ENCODE measurements at regions not wholly inside any gene's neighbourhood (a gene's known extent, or its start where the extent isn't known, plus 50 kb on each side); places are given as distances from the start of the nearest gene placed in this dataset.
A peak's percentile ranks its signal among the peaks of the same experiment; 100 is the strongest.

DNA sequence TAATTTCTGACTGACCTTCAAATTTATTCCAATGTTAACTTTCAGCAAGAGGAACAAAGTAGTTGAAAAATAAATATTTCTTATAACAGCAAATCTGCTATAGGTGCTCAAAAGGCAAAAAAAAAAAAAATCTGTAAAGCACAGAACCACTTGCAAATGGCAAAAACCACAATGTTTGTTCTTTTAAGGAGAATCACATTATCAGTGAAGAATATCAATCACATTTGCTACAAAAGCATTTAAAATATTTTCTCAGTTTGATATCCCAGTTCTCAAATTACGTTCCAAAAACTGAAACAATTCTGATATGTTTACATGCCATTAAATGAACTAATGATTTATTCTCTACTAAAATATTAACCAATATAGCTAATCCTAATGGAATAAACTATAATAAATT lies 163.3 kb downstream of the METTL4 start:
- Histone ChIP-seq H3K4me1 (ENCODE audit: insufficient read depth, low read length) (no peaks in the 10 kb centered on the region), H3K36me3 (ENCODE audit: insufficient read depth, low read length) (no peaks in the 10 kb centered on the region), H3K27ac (ENCODE audit: low read depth, low read length) (no peak overlapping the region), H3K9me3 (ENCODE audit: control insufficient read depth in 1 of 2, low read length in 2 of 2) (no peaks in the 10 kb centered on the region), H3K27me3 (ENCODE audit: insufficient read depth, low read length) (no peaks in the 10 kb centered on the region), H3K4me3 (ENCODE audit: low read length in 2 of 2) (no peak overlapping the region)
- H3K36me3 Mint-ChIP-seq: no peaks in the 10 kb centered on the region
- no peaks in the 10 kb centered on the region for H3K9me3 Mint-ChIP-seq
- H3K27ac Mint-ChIP-seq: no peak overlapping the region
- ChIA-PET POLR2A (ENCODE audit: partially characterized antibody) (no interaction called here), CTCF (ENCODE audit: partially characterized antibody) (no interaction called here)
- DNase-seq: no peak
- H3K4me1 Mint-ChIP-seq: no peaks in the 10 kb centered on the region
- H3K27me3 Mint-ChIP-seq: peaks cover 1 to 6% of the 10 kb centered on the region in 2 donors
- H3K4me3 Mint-ChIP-seq: no peak overlapping the region
- intact Hi-C loops (cut with micrococcal nuclease): no loop called here

DNA sequence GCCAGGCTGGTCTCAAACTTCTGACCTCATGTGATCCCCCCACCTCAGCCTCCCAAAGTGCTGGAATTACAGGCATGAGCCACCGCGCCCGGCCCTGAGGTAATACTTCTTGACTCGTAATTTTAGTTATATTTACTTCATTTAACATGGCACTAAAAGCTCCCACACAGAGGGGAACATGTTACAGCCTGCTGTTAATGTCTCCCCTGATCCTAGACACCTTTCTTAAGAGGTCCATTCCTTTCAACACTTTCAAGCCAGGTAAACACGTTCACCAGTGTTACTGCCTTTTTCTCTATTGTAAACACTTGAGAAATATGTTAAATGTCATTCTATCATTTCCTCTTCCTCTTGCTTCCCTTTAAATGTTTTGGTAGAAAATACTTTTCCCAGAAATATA lies 161.4 kb downstream of the METTL4 start:
- intact Hi-C loops (cut with micrococcal nuclease): no loop called here
- H3K9me3 ChIP-seq (ENCODE audit: control insufficient read depth in 1 of 2, low read length in 2 of 2): no peaks in the 10 kb centered on the region
- no peak overlapping the region for H3K27ac ChIP-seq (ENCODE audit: low read depth, low read length)
- Mint-ChIP-seq H3K27me3 (peaks cover 1 to 9% of the 10 kb centered on the region in 2 donors), H3K4me1 (no peaks in the 10 kb centered on the region), H3K9me3 (no peaks in the 10 kb centered on the region), H3K4me3 (no peak overlapping the region), H3K36me3 (no peaks in the 10 kb centered on the region), H3K27ac (no peak overlapping the region)
- no peak for DNase-seq
- H3K4me1 ChIP-seq (ENCODE audit: insufficient read depth, low read length): no peaks in the 10 kb centered on the region
- H3K36me3 ChIP-seq (ENCODE audit: insufficient read depth, low read length): no peaks in the 10 kb centered on the region
- POLR2A ChIA-PET (ENCODE audit: partially characterized antibody): no interaction called here
- no peaks in the 10 kb centered on the region for H3K27me3 ChIP-seq (ENCODE audit: insufficient read depth, low read length)
- H3K4me3 ChIP-seq (ENCODE audit: low read length in 2 of 2): no peak overlapping the region
- CTCF ChIA-PET (ENCODE audit: partially characterized antibody): no interaction called here

DNA sequence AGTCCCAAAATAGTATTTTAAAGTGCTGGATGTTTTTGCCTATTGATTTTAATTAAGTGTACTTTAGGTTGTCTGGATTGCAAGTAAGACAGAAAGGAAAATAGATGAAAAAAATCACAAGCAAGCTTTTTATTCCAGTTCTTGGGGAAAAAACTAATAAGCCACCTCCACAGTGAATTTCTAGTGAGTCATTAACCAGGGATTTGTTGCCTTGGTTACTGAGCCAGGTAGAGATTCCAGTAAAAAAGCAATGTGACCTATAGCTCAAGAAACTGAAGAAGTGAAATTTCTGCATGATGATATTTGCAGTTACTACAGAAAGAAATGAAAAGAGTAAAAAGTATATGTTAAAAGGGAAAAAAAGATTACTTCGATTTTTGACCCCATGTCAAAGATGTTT lies 160.6 kb downstream of the METTL4 start:
- DNase-seq: no peak
- H3K36me3 ChIP-seq (ENCODE audit: insufficient read depth, low read length): no peaks in the 10 kb centered on the region
- POLR2A ChIA-PET (ENCODE audit: partially characterized antibody): no interaction called here
- Mint-ChIP-seq H3K27me3 (peaks cover 1 to 9% of the 10 kb centered on the region in 2 donors), H3K4me3 (no peak overlapping the region), H3K4me1 (no peaks in the 10 kb centered on the region), H3K36me3 (no peaks in the 10 kb centered on the region), H3K9me3 (no peaks in the 10 kb centered on the region), H3K27ac (no peak overlapping the region)
- H3K4me3 ChIP-seq (ENCODE audit: low read length in 2 of 2): no peak overlapping the region
- intact Hi-C loops (cut with micrococcal nuclease): no loop called here
- H3K27me3 ChIP-seq (ENCODE audit: insufficient read depth, low read length): no peaks in the 10 kb centered on the region
- H3K27ac ChIP-seq (ENCODE audit: low read depth, low read length): no peak overlapping the region
- H3K9me3 ChIP-seq (ENCODE audit: control insufficient read depth in 1 of 2, low read length in 2 of 2): no peaks in the 10 kb centered on the region
- no peaks in the 10 kb centered on the region for H3K4me1 ChIP-seq (ENCODE audit: insufficient read depth, low read length)
- CTCF ChIA-PET (ENCODE audit: partially characterized antibody): no interaction called here

DNA sequence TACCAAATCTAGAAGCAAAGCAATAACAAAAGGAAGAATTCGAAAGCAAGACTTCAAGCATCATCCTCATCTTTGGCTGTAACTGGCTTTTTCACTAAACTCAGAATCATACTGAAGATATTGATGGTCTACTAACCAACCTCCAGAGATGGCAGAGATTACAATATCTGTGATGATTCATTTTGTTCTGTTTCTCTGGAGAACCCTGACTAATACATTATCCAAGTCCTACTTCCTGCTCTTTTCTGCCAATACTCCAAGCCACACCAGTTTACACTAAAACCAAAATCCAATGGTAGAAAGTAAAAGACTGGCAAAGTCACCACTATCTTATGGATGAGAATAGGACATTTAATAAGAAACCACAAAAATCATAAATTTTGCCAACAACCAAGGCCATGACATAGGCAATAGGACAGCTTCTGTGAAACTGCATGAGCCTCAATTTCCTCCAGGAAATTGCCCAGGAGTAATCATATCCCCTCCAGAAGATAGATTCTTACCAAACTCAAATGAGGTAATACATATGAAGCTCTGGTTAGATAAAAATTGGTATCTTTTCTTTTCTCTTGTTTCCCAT lies 159.8 kb downstream of the METTL4 start:
- H3K27ac ChIP-seq (ENCODE audit: low read depth, low read length): no peak overlapping the region
- H3K9me3 ChIP-seq (ENCODE audit: control insufficient read depth in 1 of 2, low read length in 2 of 2): no peaks in the 10 kb centered on the region
- no peaks in the 10 kb centered on the region for H3K27me3 ChIP-seq (ENCODE audit: insufficient read depth, low read length)
- ChIA-PET POLR2A (ENCODE audit: partially characterized antibody) (no interaction called here), CTCF (ENCODE audit: partially characterized antibody) (no interaction called here)
- H3K36me3 Mint-ChIP-seq: no peaks in the 10 kb centered on the region
- H3K4me1 ChIP-seq (ENCODE audit: insufficient read depth, low read length): no peaks in the 10 kb centered on the region
- DNase-seq: no peak
- H3K4me3 Mint-ChIP-seq: no peak overlapping the region
- peaks cover 4 to 9% of the 10 kb centered on the region in 2 donors for H3K27me3 Mint-ChIP-seq
- no peaks in the 10 kb centered on the region for H3K36me3 ChIP-seq (ENCODE audit: insufficient read depth, low read length)
- no peaks in the 10 kb centered on the region for H3K4me1 Mint-ChIP-seq
- no peak overlapping the region for H3K4me3 ChIP-seq (ENCODE audit: low read length in 2 of 2)
- intact Hi-C loops (cut with micrococcal nuclease): no loop called here
- no peaks in the 10 kb centered on the region for H3K9me3 Mint-ChIP-seq
- H3K27ac Mint-ChIP-seq: no peak overlapping the region

DNA sequence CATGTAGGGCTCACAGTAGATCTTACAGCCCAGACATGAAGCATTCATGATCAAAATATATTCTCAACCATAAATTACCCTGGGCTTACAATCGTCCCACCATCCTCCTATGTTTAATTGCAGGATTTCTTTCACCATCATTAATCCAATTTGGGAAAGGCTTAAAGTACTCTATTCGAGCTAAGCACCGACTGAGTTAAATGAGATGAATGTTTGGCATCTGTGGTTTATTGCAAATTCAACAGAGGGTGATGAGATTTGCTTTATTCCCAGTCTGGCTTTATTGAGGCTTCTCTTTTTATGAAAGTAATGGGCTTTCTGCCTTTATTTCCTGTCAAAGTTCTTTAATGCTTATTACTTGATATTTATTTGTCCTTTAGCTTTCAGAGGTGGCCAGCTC lies 159.0 kb downstream of the METTL4 start:
- H3K27me3 Mint-ChIP-seq: peaks cover 5 to 9% of the 10 kb centered on the region in 2 donors
- ChIA-PET POLR2A (ENCODE audit: partially characterized antibody) (no interaction called here), CTCF (ENCODE audit: partially characterized antibody) (no interaction called here)
- H3K27ac Mint-ChIP-seq: no peak overlapping the region
- no peaks in the 10 kb centered on the region for H3K36me3 ChIP-seq (ENCODE audit: insufficient read depth, low read length)
- H3K4me1 ChIP-seq (ENCODE audit: insufficient read depth, low read length): no peaks in the 10 kb centered on the region
- H3K9me3 ChIP-seq (ENCODE audit: control insufficient read depth in 1 of 2, low read length in 2 of 2): no peaks in the 10 kb centered on the region
- H3K27ac ChIP-seq (ENCODE audit: low read depth, low read length): no peak overlapping the region
- no peak for DNase-seq
- H3K36me3 Mint-ChIP-seq: no peaks in the 10 kb centered on the region
- no peak overlapping the region for H3K4me3 Mint-ChIP-seq
- no peaks in the 10 kb centered on the region for H3K27me3 ChIP-seq (ENCODE audit: insufficient read depth, low read length)
- intact Hi-C loops (cut with micrococcal nuclease): no loop called here
- no peaks in the 10 kb centered on the region for H3K4me1 Mint-ChIP-seq
- no peak overlapping the region for H3K4me3 ChIP-seq (ENCODE audit: low read length in 2 of 2)
- H3K9me3 Mint-ChIP-seq: no peaks in the 10 kb centered on the region

DNA sequence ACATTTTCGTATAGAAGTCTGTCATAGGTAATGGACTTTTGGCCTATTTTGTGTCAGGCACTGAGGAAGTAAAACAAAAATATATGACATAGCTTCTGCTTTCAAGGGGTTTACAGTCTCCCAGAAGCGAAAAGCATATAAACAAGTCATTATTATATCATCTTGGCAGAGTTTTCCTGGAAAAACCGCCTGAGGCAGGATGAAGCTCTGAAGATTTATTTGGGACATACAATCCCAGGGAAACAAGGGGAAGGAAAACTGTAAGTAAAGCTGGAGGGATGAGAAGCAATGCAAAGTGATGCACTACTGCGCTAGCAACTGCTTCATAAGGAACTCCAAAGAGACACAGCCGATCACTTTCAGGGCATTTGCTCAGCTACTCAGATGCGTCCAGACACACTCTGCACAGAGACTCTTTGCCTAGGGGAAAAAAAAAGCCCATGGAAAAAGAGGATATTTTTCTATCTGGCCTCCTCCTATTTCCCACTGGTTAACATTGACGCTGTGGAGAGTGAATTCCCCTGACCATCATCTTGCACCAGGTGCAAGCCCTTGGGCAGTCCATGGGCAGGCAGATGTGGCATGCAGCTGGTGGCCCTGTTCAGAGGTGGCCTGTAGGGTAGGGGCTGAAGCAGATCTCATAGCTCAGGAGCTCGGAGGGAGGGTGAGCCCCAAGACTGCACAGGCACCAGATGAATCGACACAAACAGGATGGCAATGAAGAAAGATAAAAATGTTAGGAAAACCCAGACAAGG lies 158.1 kb downstream of the METTL4 start:
- Histone ChIP-seq H3K27ac (ENCODE audit: low read depth, low read length) (no peak overlapping the region), H3K4me3 (ENCODE audit: low read length in 2 of 2) (no peak overlapping the region), H3K36me3 (ENCODE audit: insufficient read depth, low read length) (no peaks in the 10 kb centered on the region), H3K4me1 (ENCODE audit: insufficient read depth, low read length) (no peaks in the 10 kb centered on the region), H3K9me3 (ENCODE audit: control insufficient read depth in 1 of 2, low read length in 2 of 2) (no peaks in the 10 kb centered on the region), H3K27me3 (ENCODE audit: insufficient read depth, low read length) (no peaks in the 10 kb centered on the region)
- Mint-ChIP-seq H3K4me1 (no peaks in the 10 kb centered on the region), H3K27ac (peak overlapping the region in 1 of 7 donors; percentile 29), H3K27me3 (peaks cover 4 to 9% of the 10 kb centered on the region in 2 donors), H3K4me3 (no peak overlapping the region), H3K36me3 (no peaks in the 10 kb centered on the region), H3K9me3 (no peaks in the 10 kb centered on the region)
- POLR2A ChIA-PET (ENCODE audit: partially characterized antibody): no interaction called here
- DNase-seq: no peak
- CTCF ChIA-PET (ENCODE audit: partially characterized antibody): no interaction called here
- intact Hi-C loops (cut with micrococcal nuclease): no loop called here

DNA sequence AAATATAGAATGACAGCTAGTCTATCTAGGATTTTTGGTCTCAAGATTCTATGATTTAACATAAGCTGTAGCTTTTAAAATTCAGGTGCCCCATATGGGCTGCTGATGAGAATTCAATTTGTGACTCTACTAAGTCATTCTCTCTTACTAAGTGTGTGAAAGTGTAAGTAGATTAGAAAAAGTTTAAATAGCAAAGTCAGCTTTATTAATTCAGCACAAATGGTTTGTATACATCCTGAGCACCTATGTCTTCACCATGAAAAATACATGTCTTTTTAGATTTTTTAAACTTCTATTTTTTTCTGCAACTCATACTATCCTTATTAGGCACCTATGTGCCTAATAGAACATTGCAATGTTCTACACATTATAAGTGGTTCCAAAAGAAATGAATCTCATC lies 157.1 kb downstream of the METTL4 start:
- H3K36me3 ChIP-seq (ENCODE audit: insufficient read depth, low read length): no peaks in the 10 kb centered on the region
- no peak for DNase-seq
- ChIA-PET POLR2A (ENCODE audit: partially characterized antibody) (no interaction called here), CTCF (ENCODE audit: partially characterized antibody) (no interaction called here)
- Mint-ChIP-seq H3K4me3 (no peak overlapping the region), H3K27ac (no peak overlapping the region), H3K4me1 (no peaks in the 10 kb centered on the region), H3K36me3 (no peaks in the 10 kb centered on the region), H3K9me3 (no peaks in the 10 kb centered on the region), H3K27me3 (peaks cover 4 to 9% of the 10 kb centered on the region in 2 donors)
- H3K9me3 ChIP-seq (ENCODE audit: control insufficient read depth in 1 of 2, low read length in 2 of 2): no peaks in the 10 kb centered on the region
- H3K4me1 ChIP-seq (ENCODE audit: insufficient read depth, low read length): no peaks in the 10 kb centered on the region
- H3K4me3 ChIP-seq (ENCODE audit: low read length in 2 of 2): no peak overlapping the region
- H3K27me3 ChIP-seq (ENCODE audit: insufficient read depth, low read length): no peaks in the 10 kb centered on the region
- no peak overlapping the region for H3K27ac ChIP-seq (ENCODE audit: low read depth, low read length)
- intact Hi-C loops (cut with micrococcal nuclease): no loop called here
